Adrenal gland (tissue), 9 donors: ENCODE measurements at regions not wholly inside any gene's neighbourhood (a gene's known extent, or its start where the extent isn't known, plus 50 kb on each side); places are given as distances from the start of the nearest gene placed in this dataset.

Source experiments
- DNase-seq, 7 donors: peaks; one replicate each; pipeline ENCODE4 v3.0.0-alpha.2; 2019 to 2020
- H3K27ac ChIP-seq, 5 donors: fragments of 200-600 bp; sonication (generic) in 4 of 5; 1 replicate in 3 of 5; 2 replicates in 2 of 5; pipeline versions ENCODE4 v1.5.1 to v1.8.0; 2016 to 2020; ENCODE audit warnings: mild to moderate bottlenecking in 1 of 5
- H3K27me3 ChIP-seq: fragments of 200-600 bp; 2 replicates; pipeline ENCODE4 v1.8.0; 2021
- H3K36me3 ChIP-seq, 2 donors: fragments of 200-600 bp; replicated peaks in 1 of 2; 1 replicate in 1 of 2; 2 replicates in 1 of 2; pipeline versions ENCODE4 v1.5.1 to v1.8.0; 2018 to 2022
- H3K4me1 ChIP-seq, 2 donors: fragments of 200-600 bp; replicated peaks in 1 of 2; 1 replicate in 1 of 2; 2 replicates in 1 of 2; pipeline versions ENCODE4 v1.5.1 to v1.8.0; 2018 to 2021
- H3K4me3 ChIP-seq, 4 donors: fragments of 200-600 bp; sonication (generic) in 3 of 4; one replicate each; pipeline ENCODE4 v1.5.1; 2016 to 2018
- H3K9me3 ChIP-seq, 3 donors: fragments of 200-600 bp; sonication (generic) in 1 of 3; replicated peaks in 1 of 3; 1 replicate in 2 of 3; 2 replicates in 1 of 3; pipeline versions ENCODE4 v1.5.1 to v1.8.0; 2016 to 2021
- POLR2A ChIP-seq, 2 donors: fragments of 450-650 bp; IDR thresholded peaks; one replicate each; pipeline ENCODE4 v1.6.1; 2017; ENCODE audit warnings: antibody characterized with exemption in 2 of 2, mild to moderate bottlenecking in 2 of 2, moderate library complexity in 1 of 2
- WGBS, 4 donors: extraction: QIAGEN DNeasy Blood & Tissue Kit in 2 of 4; methylation state at CpG; one replicate each; pipeline versions ENCODE4 v1.1.5 to v1.1.7; 2013 to 2017; 5-methylcytosine and 5-hydroxymethylcytosine counted together
- intact Hi-C, 2 donors: fragments of 100-400 bp; cut with DNase I; formaldehyde crosslinking; loops; one replicate each; pipeline versions ENCODE4 v1.14.1 to v1.15.0; 2022 to 2023
- TF ChIP-seq, protein P1 (sequence below), 6 experiments: fragments of 450-650 bp in 4 of 6; fragments of 200-600 bp in 2 of 6; sonication (generic) in 1 of 6; IDR thresholded peaks; 1 replicate in 5 of 6; 2 replicates in 1 of 6; pipeline versions ENCODE4 v1.5.1 to v1.8.0; 2016 to 2021; ENCODE audit warnings: antibody characterized with exemption in 6 of 6, mild to moderate bottlenecking in 2 of 6, moderate library complexity in 1 of 6
- donor health status: healthy with polysubstance abuse.
- donor health status: Bipolar disorder and iron deficiency.
- donor health status: DM: yes; HTN: yes; CAD: no.
- donor health status: DM: no; HTN: no; CAD: no.
- donor health status: DM: no; HTN: no; CAD: no.

DNA sequence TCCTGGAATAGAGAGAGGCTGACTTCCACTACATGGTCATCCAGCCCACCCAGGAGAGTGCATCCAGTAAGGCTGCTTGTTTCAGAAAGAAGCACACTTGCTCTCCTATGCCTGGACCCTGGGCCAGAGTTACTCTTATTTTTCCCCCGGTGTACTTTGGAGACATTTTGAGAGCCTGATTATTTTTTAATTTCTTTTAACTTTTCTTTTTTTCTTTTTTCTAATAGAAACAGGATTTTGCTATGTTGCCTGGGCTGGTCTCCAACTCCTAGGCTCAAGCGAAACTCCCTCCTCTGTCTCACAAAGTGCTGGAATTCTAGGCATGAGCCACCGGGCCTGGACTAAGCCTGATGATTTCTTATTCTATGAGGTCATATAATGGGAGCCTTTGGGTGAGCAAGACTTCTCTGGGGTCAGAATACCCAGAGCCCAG, 62.2 kb downstream of the RPL37A start:
- Histone ChIP-seq H3K27me3 (no peaks in the 10 kb centered on the region), H3K36me3 (no peaks in the 10 kb centered on the region), H3K4me1 (no peaks in the 10 kb centered on the region), H3K9me3 (no peaks in the 10 kb centered on the region), H3K27ac (peak overlapping the region in 2 of 5 donors; percentile 32 to 53), H3K4me3 (no peak overlapping the region)
- peak in 6 of 7 donors; percentile 21 to 60 (median 30) for DNase-seq
- TF ChIP-seq, protein P1, sequence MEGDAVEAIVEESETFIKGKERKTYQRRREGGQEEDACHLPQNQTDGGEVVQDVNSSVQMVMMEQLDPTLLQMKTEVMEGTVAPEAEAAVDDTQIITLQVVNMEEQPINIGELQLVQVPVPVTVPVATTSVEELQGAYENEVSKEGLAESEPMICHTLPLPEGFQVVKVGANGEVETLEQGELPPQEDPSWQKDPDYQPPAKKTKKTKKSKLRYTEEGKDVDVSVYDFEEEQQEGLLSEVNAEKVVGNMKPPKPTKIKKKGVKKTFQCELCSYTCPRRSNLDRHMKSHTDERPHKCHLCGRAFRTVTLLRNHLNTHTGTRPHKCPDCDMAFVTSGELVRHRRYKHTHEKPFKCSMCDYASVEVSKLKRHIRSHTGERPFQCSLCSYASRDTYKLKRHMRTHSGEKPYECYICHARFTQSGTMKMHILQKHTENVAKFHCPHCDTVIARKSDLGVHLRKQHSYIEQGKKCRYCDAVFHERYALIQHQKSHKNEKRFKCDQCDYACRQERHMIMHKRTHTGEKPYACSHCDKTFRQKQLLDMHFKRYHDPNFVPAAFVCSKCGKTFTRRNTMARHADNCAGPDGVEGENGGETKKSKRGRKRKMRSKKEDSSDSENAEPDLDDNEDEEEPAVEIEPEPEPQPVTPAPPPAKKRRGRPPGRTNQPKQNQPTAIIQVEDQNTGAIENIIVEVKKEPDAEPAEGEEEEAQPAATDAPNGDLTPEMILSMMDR (IDR thresholded peaks at IDR 0.05), result no peak
- no peak for TF ChIP-seq POLR2A (IDR thresholded peaks at IDR 0.05)
- intact Hi-C loops, result no loop called here
- WGBS, 4 donors, result 57 to 68% (median 63%) methylated on average over 3 of the region's 3 CpGs

DNA sequence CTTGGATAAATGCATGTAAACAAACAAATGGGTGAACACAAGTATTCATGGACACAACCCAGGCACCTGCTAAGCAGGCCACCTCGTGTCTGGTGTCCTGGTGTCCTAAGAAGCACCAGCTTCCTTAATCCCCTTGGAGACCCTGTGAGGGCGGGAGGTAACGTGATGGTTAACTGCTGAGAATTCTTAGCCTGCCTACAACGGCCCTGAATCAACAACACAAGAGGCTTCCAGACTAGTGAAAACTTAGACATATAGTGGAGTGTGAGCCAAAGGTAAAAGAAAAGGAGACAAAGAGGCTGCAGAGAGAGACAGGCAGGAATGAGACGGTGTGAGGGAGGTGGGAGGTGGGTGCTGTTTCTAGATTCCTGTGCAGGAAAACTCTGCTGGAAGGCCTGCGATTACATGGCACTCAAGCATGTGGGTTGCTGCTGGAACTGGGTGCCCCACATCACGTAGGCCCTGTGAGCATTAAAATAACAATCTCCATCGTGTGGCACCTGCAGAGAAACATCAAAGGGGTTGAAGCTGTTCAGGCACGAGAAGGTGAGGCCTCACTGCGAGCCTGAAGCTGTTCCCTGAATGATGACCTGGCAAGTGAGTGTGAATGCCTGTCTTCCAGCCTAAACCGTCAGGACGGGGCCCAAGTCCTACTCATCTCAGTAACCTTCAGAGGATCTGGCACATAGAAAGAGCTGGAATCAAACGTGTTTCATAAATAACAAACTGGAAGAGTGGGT, 64.2 kb downstream of the RPL37A start:
- H3K9me3 ChIP-seq, result no peaks in the 10 kb centered on the region
- intact Hi-C loops, result no loop called here
- no peaks in the 10 kb centered on the region for H3K4me1 ChIP-seq
- no peaks in the 10 kb centered on the region for H3K27me3 ChIP-seq
- DNase-seq, result no peak
- no peak overlapping the region for H3K27ac ChIP-seq
- no peak overlapping the region for H3K4me3 ChIP-seq
- TF ChIP-seq, protein P1 (IDR thresholded peaks at IDR 0.05), result no peak
- no peak for TF ChIP-seq POLR2A (IDR thresholded peaks at IDR 0.05)
- WGBS, 4 donors, result 85 to 87% (median 86%) methylated on average over 13 of the region's 13 CpGs
- H3K36me3 ChIP-seq, result no peaks in the 10 kb centered on the region

DNA sequence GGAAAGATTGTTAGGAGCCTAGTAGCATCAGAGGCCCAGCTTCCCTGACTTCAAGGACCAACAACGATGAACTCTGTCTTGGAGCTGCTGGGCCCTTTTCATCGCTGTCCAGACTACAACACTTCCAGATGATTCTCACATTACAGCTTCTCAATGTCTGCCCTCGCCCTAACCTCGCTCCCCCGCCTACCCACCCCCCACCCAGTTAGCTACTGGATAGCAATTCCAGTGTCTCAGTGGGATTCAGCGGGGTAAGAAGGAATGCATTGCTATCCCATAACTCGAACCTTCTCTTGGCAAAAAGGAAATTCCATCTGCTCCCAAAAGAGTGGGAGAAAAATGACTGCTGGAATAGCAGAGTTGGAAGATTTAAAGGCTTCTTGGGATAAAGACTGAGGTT, 65.0 kb downstream of the RPL37A start:
- no peaks in the 10 kb centered on the region for H3K27me3 ChIP-seq

DNA sequence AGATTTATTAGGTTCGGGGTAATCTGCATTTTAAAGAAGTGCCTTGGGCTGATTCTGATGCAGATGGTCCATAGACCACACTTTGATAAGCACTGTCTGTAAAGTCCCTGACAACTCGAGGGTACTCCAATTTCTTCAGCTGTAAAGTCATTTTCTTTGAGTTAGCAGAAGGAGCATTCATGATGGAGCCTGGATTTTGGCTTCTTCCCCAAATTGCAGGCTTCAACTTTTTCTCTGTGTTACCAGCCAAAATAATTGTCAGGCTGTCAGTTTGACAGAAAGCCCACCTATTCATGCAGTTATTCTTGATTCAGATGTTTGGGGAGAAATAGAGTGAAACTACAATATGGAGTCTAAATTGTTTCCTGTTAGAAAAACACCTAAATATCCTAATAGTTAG, 66.0 kb downstream of the RPL37A start:
- H3K4me1 ChIP-seq, result no peaks in the 10 kb centered on the region
- no peak for DNase-seq
- H3K9me3 ChIP-seq, result no peaks in the 10 kb centered on the region
- WGBS, 4 donors, result 74 to 82% (median 80%) methylated on average over 2 of the region's 2 CpGs
- H3K27me3 ChIP-seq, result no peaks in the 10 kb centered on the region
- H3K4me3 ChIP-seq, result no peak overlapping the region
- H3K36me3 ChIP-seq, result no peaks in the 10 kb centered on the region
- TF ChIP-seq POLR2A (IDR thresholded peaks at IDR 0.05), result no peak
- TF ChIP-seq, protein P1 (IDR thresholded peaks at IDR 0.05), result no peak
- H3K27ac ChIP-seq, result no peak overlapping the region
- intact Hi-C loops, result no loop called here

More for the DNA sequence above, 65.0 kb downstream of the RPL37A start:
- intact Hi-C loops, result no loop called here
- TF ChIP-seq POLR2A (IDR thresholded peaks at IDR 0.05), result no peak
- no peak overlapping the region for H3K4me3 ChIP-seq
- H3K27ac ChIP-seq, result no peak overlapping the region
- 75 to 86% (median 83%) methylated on average over 7 of the region's 7 CpGs for WGBS, 4 donors
- H3K4me1 ChIP-seq, result no peaks in the 10 kb centered on the region
- H3K9me3 ChIP-seq, result no peaks in the 10 kb centered on the region
- no peak for DNase-seq
- H3K36me3 ChIP-seq, result no peaks in the 10 kb centered on the region

DNA sequence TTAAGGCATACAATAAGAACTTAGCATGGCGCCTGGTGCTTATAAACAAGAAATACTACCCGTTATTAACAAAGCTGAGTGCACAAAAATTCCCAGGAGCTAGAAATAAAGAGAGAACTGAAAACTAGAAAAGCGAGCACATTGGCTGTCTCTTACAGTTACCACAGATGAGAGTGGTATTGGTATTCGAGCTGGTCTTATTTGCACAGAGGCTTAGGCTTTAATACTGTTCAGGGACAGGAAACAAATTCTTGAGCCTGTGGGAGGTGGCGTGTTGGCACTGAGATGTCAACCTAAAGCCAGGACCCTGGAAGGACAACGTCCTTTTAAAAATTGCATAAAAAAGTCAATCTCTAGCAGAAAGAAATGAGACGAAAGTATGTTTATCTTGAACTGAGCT, 67.3 kb upstream of the IGFBP2 start:
- Histone ChIP-seq H3K9me3 (no peaks in the 10 kb centered on the region), H3K4me1 (no peaks in the 10 kb centered on the region), H3K27ac (no peak overlapping the region), H3K4me3 (no peak overlapping the region), H3K27me3 (no peaks in the 10 kb centered on the region), H3K36me3 (no peaks in the 10 kb centered on the region)
- WGBS, 4 donors, result 74 to 87% (median 80%) methylated on average over 7 of the region's 7 CpGs
- intact Hi-C loops, result no loop called here
- no peak for DNase-seq
- no peak for TF ChIP-seq POLR2A (IDR thresholded peaks at IDR 0.05)
- TF ChIP-seq, protein P1 (IDR thresholded peaks at IDR 0.05), result no peak
